ENCODE measurements at regions not wholly inside any gene's neighbourhood (a gene's known extent, or its start where the extent isn't known, plus 50 kb on each side); places are given as distances from the start of the nearest gene placed in this dataset.

GRCh38 chr1:175808999-175809398, 65.6 kb upstream of the TNR start:
- TF ChIP-seq CTCF (tag by site-specific recombination; IDR thresholded peaks at IDR 0.05): no peak
- no peak for TF ChIP-seq ZNF48 (tag by site-specific recombination; IDR thresholded peaks at IDR 0.05)
- TF ChIP-seq ZNF747 (tag by site-specific recombination; IDR thresholded peaks at IDR 0.05): no peak
